Body of pancreas (tissue), 4 donors: ENCODE measurements at regions not wholly inside any gene's neighbourhood (a gene's known extent, or its start where the extent isn't known, plus 50 kb on each side); places are given as distances from the start of the nearest gene placed in this dataset.

Source experiments
- CTCF ChIP-seq, 7 experiments: fragments of 450-650 bp in 4 of 7; fragments of 200-600 bp in 3 of 7; sonication (generic) in 3 of 7; IDR thresholded peaks; one replicate each; pipeline ENCODE4 v1.5.1; 2016 to 2019; ENCODE audit warnings: antibody characterized with exemption in 7 of 7
- POLR2A ChIP-seq, 3 donors: fragments of 450-650 bp; IDR thresholded peaks; one replicate each; pipeline ENCODE4 v1.6.1; 2016; ENCODE audit warnings: antibody characterized with exemption in 3 of 3, mild to moderate bottlenecking in 2 of 3

GRCh38 chr18:37684183-37684582, 118.6 kb upstream of the CELF4 start:
- no peak for TF ChIP-seq POLR2A (IDR thresholded peaks at IDR 0.05)
- no peak for TF ChIP-seq CTCF (IDR thresholded peaks at IDR 0.05)
